IPS-18a (cell line): ENCODE measurements at regions not wholly inside any gene's neighbourhood (a gene's known extent, or its start where the extent isn't known, plus 50 kb on each side); places are given as distances from the start of the nearest gene placed in this dataset.

Experiments used
- H3K27ac ChIP-seq: one replicate; pipeline ENCODE4 v1.5.1; 2013; ENCODE audit warnings: low read length
- H3K27me3 ChIP-seq: one replicate; pipeline ENCODE4 v1.6.1; 2013; ENCODE audit warnings: mild to moderate bottlenecking, low read length; ENCODE audit not compliant: control insufficient read depth, insufficient read depth
- H3K36me3 ChIP-seq: one replicate; pipeline ENCODE4 v1.6.1; 2013; ENCODE audit warnings: low read depth, low read length; ENCODE audit not compliant: control insufficient read depth
- H3K4me1 ChIP-seq: one replicate; pipeline ENCODE4 v1.6.1; 2013; ENCODE audit warnings: low read depth, low read length; ENCODE audit not compliant: control insufficient read depth
- H3K4me3 ChIP-seq: one replicate; pipeline ENCODE4 v1.5.1; 2013; ENCODE audit warnings: low read length
- H3K9ac ChIP-seq: one replicate; pipeline ENCODE4 v1.6.1; 2013; ENCODE audit warnings: mild to moderate bottlenecking, low read length, moderate library complexity
- H3K9me3 ChIP-seq: one replicate; pipeline ENCODE4 v1.6.1; 2013; ENCODE audit warnings: low read depth, low read length; ENCODE audit not compliant: control insufficient read depth

GRCh38 chr12:71233083-71233482 is 75.3 kb upstream of the TSPAN8 start:
- Histone ChIP-seq H3K36me3 (no peaks in the 10 kb centered on the region), H3K4me3 (no peak overlapping the region), H3K9ac (no peak overlapping the region), H3K27me3 (no peaks in the 10 kb centered on the region), H3K27ac (no peak overlapping the region), H3K9me3 (no peaks in the 10 kb centered on the region), H3K4me1 (no peaks in the 10 kb centered on the region)

GRCh38 chr12:71230542-71230941 is 72.7 kb upstream of the TSPAN8 start:
- Histone ChIP-seq H3K9me3 (no peaks in the 10 kb centered on the region), H3K4me3 (no peak overlapping the region), H3K9ac (no peak overlapping the region), H3K27ac (no peak overlapping the region), H3K27me3 (no peaks in the 10 kb centered on the region), H3K36me3 (no peaks in the 10 kb centered on the region), H3K4me1 (no peaks in the 10 kb centered on the region)

- Histone ChIP-seq H3K4me1 (no peaks in the 10 kb centered on the region), H3K4me3 (no peak overlapping the region), H3K36me3 (no peaks in the 10 kb centered on the region), H3K27ac (no peak overlapping the region), H3K27me3 (no peaks in the 10 kb centered on the region), H3K9me3 (no peaks in the 10 kb centered on the region), H3K9ac (no peak overlapping the region)
These were observed 65.3 kb upstream of the TSPAN8 start for GRCh38 chr12:71223139-71223538.

GRCh38 chr12:71222436-71222835 is 64.6 kb upstream of the TSPAN8 start:
- Histone ChIP-seq H3K4me3 (no peak overlapping the region), H3K9me3 (no peaks in the 10 kb centered on the region), H3K9ac (no peak overlapping the region), H3K27me3 (no peaks in the 10 kb centered on the region), H3K36me3 (no peaks in the 10 kb centered on the region), H3K4me1 (no peaks in the 10 kb centered on the region), H3K27ac (no peak overlapping the region)

DNA sequence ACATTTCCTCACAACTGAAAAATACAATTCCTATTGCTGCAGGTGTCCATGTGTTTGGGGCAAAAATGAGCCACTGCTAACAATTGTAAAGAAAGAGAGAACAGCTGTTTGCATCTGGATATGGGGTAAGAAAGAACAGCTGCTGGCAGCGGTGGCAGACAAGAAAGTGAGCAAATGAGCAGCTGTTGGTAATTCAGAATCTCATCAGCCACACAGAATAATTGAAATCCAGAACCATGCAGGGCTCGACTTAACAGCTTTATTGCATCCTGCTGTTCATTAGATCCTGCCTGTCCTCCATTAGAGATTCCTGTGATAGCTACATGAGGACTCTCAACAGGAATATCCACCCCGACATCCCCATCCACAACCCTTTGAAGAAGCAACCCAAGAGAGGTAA is 62.5 kb upstream of the TSPAN8 start:
- peaks cover 4% of the 10 kb centered on the region for H3K4me1 ChIP-seq
- no peak overlapping the region for H3K27ac ChIP-seq
- no peaks in the 10 kb centered on the region for H3K9me3 ChIP-seq
- no peak overlapping the region for H3K4me3 ChIP-seq
- H3K9ac ChIP-seq = no peak overlapping the region
- H3K27me3 ChIP-seq = no peaks in the 10 kb centered on the region
- no peaks in the 10 kb centered on the region for H3K36me3 ChIP-seq

DNA sequence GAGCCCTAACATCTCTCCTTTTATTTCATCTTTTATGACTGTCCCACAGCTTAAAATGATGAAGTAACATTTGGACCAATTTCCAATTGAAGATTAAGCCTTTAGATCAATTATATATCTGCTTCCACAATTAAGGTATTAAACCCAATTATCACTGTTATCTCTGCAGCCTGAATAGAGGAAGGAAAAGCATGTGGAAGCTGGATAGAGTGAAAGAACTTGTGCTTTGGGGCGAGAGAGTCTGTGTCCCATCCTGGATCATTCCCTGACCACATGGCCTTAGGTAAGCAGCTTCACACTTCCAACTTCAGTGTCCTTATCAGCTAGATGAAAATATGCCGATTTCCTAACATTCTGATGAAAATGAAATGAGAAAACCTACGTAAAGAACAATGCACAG is 61.4 kb upstream of the TSPAN8 start:
- Histone ChIP-seq H3K36me3 (no peaks in the 10 kb centered on the region), H3K4me3 (no peak overlapping the region), H3K9ac (no peak overlapping the region), H3K27ac (no peak overlapping the region), H3K27me3 (no peaks in the 10 kb centered on the region), H3K9me3 (no peaks in the 10 kb centered on the region), H3K4me1 (peaks cover 15% of the 10 kb centered on the region)

DNA sequence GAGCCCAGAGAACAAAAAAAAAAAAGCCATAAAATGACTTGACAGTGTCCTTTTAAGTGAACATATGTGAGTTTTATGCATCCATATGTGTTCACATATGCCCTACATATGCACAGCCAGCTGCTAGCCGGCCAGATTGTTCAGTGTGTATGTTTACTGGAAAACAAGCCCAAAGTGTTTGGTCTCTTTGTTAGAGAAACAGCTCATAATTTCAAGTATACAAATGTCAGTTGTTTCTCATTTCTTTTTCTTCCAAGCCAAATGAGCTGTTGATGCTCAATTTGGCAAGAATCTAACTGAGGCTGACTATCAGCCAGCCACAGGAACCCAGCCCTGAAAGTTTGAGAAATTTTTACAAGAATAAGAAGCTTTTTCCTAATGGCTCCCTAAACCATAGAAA is 60.8 kb upstream of the TSPAN8 start:
- Histone ChIP-seq H3K27me3 (no peaks in the 10 kb centered on the region), H3K9ac (no peak overlapping the region), H3K4me3 (no peak overlapping the region), H3K27ac (no peak overlapping the region), H3K36me3 (no peaks in the 10 kb centered on the region), H3K4me1 (peaks cover 19% of the 10 kb centered on the region), H3K9me3 (no peaks in the 10 kb centered on the region)

DNA sequence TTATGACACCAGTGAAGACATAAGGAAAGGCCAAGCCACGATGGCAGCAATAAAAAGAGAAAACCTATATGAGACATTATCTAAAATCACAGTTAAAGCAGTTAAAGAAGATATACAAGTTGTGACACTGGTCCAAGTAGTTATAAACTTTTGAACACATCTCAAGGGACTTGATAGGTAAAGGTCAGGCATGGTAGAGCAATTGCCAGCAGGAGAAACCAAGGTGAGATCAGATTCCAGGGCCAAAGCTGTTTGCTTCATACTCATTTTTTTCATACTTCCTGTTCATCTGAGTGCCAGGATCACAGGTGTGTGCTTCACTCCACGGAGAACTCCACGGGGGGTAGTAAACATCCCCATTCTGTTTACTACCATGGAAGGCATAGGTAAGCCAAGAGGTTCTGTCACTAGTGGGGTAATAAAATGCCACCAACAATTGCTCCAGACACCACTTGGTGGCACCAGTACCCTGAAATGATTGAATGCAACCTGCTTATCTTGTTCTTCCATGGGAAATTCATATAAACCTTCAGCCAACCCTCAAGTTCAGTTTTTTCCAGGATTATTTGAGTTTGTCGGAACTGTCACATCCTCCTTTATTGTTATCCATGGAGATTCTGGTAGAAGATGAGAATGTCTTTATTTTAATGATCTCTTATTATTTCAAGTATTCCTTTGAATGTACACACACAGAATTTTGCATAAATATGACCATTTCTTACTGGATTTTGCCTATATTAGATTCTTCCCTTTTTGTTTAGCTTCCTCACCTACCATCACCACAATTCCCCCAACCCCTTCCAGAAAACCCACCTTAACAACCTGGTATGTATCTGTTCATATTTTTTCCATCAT is 59.2 kb upstream of the TSPAN8 start:
- Histone ChIP-seq H3K27ac (no peak overlapping the region), H3K27me3 (no peaks in the 10 kb centered on the region), H3K4me1 (peaks cover 19% of the 10 kb centered on the region), H3K9me3 (no peaks in the 10 kb centered on the region), H3K9ac (no peak overlapping the region), H3K36me3 (no peaks in the 10 kb centered on the region), H3K4me3 (no peak overlapping the region)

GRCh38 chr12:71214511-71215285 is 56.9 kb upstream of the TSPAN8 start:
- Histone ChIP-seq H3K9ac (no peak overlapping the region), H3K27me3 (no peaks in the 10 kb centered on the region), H3K36me3 (no peaks in the 10 kb centered on the region), H3K27ac (peak overlapping the region; percentile 74), H3K4me3 (peak overlapping the region; percentile 37), H3K9me3 (peaks cover 9% of the 10 kb centered on the region), H3K4me1 (peaks cover 19% of the 10 kb centered on the region)

- no peak overlapping the region for H3K27ac ChIP-seq
- H3K9me3 ChIP-seq = peaks cover 38% of the 10 kb centered on the region
- no peaks in the 10 kb centered on the region for H3K4me1 ChIP-seq
- no peaks in the 10 kb centered on the region for H3K36me3 ChIP-seq
- H3K4me3 ChIP-seq = no peak overlapping the region
- no peak overlapping the region for H3K9ac ChIP-seq
- no peaks in the 10 kb centered on the region for H3K27me3 ChIP-seq
These were observed 50.4 kb upstream of the TSPAN8 start for GRCh38 chr12:71208053-71208685.
